GM18502 (cell line): ENCODE measurements at regions not wholly inside any gene's neighbourhood (a gene's known extent, or its start where the extent isn't known, plus 50 kb on each side); places are given as distances from the start of the nearest gene placed in this dataset.

Experiments used
- ATAC-seq: cut with Tn5 transposase; IDR thresholded peaks from one replicate; pipeline ENCODE4 v1.9.1; 2021; ENCODE audit warnings: mild to moderate bottlenecking; ENCODE audit not compliant: unreplicated experiment, poor library complexity

GRCh38 chr2:60262178-60262577 is 291.3 kb downstream of the BCL11A start:
- no peak for ATAC-seq

DNA sequence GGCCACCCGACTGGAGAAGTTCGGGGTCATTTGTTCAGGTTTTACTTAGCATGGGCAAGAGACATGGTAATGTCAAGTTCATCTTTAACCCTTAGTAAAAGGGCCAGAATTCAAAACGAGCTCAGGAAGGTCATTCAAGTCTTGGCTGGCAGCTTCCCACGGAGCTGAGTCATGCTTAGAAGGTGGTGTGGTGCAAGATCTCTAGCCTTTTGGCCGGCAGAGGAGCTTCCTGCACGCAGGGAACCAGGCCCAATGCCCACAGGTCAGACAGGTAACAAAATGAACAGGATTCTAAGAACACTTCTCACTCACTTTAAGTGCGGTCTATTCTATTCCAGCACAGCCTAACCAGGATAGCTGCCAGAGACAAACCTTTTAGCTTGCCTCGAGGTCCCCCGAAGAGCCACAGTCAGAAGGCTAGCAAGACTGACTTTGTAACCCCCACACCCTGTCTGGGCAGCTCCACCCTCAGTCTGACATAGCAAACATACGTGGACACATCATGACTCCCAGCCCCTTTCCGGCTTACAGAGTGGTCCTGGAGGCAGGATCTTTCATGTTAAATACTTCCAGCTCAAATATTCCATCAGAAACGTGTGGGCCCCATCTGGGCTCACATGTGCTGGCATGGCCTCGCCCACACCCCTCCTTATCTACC is 292.7 kb downstream of the BCL11A start:
- no peak for ATAC-seq

- no peak for ATAC-seq
Measured at GRCh38 chr2:60259781-60260180, 293.7 kb downstream of the BCL11A start.

- ATAC-seq: no peak
Measured at GRCh38 chr2:60252581-60253150, 300.8 kb downstream of the BCL11A start.

GRCh38 chr2:60251247-60251646 is 302.2 kb downstream of the BCL11A start:
- no peak for ATAC-seq

- ATAC-seq: no peak
Measured at GRCh38 chr2:60249879-60250278, 303.6 kb downstream of the BCL11A start.

DNA sequence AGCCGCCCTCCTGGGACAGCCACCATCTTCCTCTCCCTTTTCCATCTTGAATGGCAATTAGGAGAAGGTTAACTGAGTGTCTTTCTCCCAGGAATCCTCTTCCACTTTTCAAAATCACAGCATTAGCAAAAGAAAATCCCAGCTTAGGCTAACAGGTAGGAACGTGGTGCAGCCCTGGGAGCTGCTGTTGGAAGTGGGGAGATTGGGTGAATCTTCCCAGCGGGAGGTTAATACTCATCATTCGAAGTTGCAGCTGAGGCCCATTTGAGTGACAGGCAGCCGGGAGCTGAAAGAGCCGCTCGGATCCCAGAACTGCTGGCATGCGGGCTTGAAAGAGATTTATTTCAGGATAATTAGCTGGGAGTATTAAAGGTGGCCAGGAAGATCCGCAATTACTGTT is 306.0 kb downstream of the BCL11A start:
- no peak for ATAC-seq

DNA sequence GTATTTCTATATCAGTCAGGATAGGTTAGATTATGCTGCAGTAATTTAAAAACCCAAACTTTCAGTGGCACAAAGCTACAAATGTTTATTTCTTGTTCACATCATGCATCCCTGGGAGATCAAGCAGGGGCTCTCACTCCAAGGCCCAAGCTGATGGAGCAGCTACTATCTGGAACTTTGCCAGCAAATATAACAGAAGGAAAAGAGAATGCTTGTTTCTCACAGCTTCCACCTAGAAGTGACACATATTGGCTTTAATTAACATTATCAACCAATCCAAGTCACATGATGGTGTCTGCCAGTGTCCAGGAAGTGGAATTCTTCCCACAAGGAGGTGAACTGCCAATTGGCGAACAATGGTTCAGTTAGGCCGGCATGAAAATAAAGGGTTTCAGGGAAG is 306.9 kb downstream of the BCL11A start:
- ATAC-seq: no peak

GRCh38 chr2:60234274-60234986 is 319.0 kb downstream of the BCL11A start:
- ATAC-seq: no peak

- ATAC-seq: no peak
Measured at GRCh38 chr2:60230596-60230995, 322.9 kb downstream of the BCL11A start.

DNA sequence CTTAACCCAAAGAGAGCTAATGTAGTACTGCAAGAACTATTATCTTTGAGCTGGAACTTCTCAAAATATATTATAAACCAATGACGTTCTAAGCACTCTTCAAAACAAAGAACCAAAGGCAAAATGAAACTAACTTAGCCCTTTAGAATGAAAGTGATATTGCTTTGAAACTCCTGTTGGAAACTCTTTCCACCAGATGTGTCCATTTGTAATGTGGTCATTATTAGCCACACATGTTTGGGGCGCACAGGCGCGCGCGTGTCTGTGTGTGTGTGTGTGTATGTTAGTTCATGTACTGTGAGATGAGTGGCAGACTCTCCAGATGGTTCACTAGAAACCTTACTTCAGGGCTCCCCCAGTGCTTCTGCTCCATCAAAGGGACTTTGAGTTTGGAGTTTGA is 323.4 kb downstream of the BCL11A start:
- no peak for ATAC-seq

DNA sequence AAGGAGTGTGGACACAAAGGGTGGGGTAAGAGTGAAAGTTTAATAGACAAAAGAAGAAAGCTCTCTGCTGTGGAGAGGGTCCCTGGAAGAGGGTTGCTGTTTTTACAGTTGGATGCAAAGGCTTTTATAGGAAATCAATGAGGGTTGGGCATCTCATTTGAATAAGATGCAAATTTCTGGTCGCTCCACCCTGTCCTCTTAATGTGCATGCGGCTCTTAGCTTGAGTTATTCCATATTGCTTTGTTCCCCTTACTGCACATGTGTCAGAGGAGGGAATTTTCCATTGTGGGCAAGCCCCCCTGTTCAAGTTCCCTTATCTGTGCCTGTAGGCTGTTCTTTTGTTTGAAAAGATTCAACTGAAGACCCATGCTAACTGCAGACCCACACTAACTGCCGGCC is 326.5 kb downstream of the BCL11A start:
- no peak for ATAC-seq

GRCh38 chr2:60226191-60226590 is 327.3 kb downstream of the BCL11A start:
- no peak for ATAC-seq

DNA sequence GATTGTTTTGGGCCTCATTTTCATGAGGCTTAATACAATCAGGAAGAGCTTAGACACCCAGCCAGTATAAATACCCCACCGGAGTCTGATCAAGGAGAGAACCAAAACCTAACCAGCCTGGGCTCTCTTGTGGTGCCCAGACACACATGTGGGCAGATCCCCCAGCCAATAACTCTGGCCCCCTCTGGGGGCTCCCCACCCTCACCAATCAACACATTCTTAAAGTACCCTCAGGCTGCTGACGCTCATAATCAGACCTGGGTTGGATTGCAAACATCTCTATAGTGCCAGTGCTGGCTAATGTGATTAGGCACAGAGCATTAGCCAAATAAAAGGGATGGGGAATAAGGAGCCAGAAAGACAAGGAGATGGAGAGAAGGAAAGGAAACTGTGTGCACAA is 329.6 kb downstream of the BCL11A start:
- ATAC-seq: no peak

GRCh38 chr2:60221098-60221497 is 332.4 kb downstream of the BCL11A start:
- ATAC-seq: no peak

DNA sequence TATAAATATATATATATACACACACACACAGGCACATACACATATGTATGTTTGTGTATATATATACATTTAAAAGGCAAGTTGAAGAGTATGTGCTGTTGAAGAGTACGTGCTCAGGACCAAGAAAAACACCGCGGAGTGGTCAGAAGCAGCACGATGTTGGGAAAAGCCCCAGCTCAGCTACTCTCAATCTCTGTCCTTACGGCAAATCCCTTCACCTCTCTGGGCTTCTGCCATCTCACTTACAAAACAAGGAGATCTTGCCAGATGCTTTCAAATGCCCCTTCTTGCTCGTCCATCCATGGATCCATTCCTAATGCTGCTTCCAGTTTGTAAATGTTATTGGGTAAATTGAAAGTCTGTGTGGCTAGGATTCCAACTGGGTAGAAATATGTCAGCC is 333.9 kb downstream of the BCL11A start:
- ATAC-seq: no peak

- no peak for ATAC-seq
Measured at GRCh38 chr2:60216452-60216995, 336.9 kb downstream of the BCL11A start.

DNA sequence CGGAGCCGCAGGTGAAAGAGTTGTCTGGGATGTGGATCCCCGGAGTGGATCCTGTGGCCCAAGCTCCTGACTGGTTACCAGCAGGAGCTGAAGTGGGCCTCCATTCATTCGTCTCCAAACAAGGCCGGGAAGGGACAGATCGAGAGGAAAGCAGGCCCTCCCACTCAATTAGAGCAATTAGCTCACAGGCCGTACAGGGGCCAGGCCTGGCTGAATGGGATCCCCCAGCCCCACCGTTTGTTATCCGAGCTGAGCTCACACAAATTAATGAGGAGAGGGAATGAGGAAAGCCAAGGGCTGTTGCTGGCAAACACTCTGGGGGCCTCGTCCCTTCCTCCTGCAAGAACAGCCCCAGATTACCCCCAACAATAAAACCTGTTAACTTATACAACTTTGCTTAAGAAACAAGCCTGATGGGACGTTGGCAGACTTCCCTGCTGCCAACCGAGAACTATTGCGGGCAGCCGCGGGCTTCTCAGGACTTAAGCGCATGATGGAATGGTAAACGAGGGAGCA is 338.0 kb downstream of the BCL11A start:
- no peak for ATAC-seq

DNA sequence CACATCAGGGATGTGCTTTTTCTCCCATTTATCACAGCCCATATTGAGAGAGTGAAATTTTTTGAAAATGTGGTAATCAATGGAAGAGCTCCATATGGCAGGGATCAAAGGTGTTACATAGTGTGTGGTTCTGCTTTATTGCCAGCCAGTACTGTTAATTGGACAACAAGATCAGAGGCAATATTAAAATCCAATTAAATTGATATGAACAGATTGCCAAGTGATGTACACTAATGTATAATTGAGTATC is 338.9 kb downstream of the BCL11A start:
- ATAC-seq: no peak

DNA sequence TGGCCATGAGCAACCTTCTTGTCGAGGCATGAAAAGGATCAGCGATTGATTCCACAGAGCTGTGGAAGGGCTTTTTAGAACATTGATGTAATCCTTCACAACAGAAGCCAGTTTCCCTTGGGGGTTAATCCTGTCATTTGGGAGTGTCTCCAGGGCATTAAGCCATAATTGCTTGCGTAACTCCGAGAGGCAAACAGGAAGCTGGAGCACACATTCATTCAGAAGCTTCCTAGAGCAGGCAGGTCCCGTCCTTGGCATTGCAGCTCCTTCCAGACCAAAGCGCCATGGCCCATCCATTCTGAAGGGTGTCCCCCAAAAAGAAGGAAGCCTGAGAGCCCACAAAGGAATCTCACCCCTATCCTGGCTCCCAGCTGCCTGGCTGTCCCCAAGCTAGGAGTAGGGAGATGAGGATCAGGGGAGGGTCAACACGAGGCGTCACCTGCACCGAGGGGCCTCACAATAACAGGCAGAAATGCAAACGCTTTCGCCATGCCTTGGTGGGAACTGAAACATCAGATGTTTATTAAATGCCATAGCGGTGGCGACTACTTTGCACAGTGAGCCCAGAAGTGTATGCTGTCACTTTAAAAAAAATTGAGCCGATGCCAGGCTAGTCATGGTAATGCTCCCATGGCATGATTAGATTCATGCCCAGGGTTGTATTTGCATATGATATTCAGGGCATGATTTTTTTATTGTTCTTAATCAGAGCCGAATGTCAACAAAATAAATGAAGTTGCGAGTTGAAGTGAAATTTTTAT is 339.4 kb downstream of the BCL11A start:
- no peak for ATAC-seq
